HG03442 (cell line): ENCODE measurements at regions not wholly inside any gene's neighbourhood (a gene's known extent, or its start where the extent isn't known, plus 50 kb on each side); places are given as distances from the start of the nearest gene placed in this dataset.
A peak's percentile ranks its signal among the peaks of the same experiment; 100 is the strongest.

Source experiments
- ATAC-seq: cut with Tn5 transposase; IDR thresholded peaks from one replicate; pipeline ENCODE4 v1.9.1; 2021; ENCODE audit warnings: mild to moderate bottlenecking, moderate library complexity; ENCODE audit not compliant: unreplicated experiment

DNA sequence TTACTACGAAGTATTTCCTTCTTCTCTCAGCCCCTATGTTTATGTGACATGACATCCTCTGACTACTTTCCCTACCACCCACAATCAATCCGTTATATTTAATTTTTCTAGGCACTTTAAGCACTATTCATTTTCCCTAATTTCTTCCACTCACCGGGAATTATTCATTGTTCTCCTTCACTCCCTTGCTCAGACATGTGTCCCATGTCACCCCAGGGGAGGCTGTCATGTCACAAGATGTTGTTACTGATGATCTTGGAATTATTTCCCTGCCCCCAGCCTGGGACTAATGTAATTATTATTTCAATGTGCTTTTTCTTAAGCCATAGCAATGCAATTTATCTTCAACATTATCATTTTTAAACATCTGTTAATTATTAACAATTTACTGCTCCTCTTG is 317.2 kb downstream of the PHF14 start:
- ATAC-seq = no peak

DNA sequence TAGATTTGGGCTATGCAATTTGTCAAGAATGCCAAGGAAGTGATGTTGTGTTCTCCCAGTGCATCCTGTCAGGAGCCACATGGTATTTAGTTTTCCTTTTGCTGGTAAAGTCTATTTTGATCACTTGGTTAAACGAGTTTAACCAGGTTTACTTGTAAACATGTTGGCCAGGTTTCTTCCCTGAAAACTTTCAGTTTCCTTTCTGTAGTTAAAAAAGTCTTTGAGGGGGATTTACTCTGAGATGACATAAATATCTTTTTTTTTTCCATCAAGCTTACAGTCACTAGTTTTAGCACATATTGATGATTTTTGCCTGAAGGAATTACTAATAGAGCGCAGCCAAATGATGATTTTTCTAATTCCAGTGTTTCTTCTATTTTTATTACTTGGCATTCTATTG is 320.5 kb downstream of the PHF14 start:
- ATAC-seq = no peak

DNA sequence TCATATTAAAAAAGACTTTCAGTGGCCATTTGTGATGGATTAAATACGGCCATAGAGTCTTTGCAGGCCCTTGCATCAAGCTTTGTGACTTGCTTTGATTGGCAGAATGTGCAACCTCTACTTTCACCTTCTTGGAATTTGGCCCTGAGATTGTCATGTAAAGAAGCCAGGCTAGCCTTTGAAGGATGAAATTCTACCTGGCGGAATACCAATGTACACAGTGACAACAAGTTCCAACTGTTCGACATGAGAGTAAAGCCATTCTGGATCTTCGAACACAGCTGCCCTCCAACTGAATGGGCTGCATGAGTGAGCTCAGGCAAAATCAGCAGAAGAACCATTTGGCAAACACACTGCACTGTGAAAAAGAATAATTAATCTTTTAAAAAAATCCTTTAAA is 321.3 kb downstream of the PHF14 start:
- no peak for ATAC-seq

DNA sequence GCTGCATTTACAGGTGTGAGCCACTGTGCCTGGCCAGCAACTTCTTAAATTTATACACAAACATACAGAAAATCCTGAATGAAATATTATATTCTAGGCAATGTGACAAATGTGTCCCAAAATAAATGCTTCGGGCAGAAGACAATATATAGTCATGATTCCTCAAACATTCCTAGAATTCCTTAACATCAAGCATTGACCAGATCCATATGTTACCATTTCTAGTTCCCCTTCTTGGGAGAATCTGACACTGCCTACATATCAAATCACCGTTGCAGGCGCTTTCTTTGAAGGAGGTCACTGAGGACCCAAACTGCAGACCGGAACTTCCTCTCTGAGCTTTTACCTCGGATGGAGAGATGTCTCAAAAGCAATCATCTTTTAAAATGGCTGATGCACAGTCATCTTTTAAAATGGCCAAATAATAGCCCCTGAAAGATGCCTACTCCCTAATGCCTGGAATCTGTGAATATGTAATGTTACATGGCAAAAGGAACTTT is 323.5 kb downstream of the PHF14 start:
- no peak for ATAC-seq

DNA sequence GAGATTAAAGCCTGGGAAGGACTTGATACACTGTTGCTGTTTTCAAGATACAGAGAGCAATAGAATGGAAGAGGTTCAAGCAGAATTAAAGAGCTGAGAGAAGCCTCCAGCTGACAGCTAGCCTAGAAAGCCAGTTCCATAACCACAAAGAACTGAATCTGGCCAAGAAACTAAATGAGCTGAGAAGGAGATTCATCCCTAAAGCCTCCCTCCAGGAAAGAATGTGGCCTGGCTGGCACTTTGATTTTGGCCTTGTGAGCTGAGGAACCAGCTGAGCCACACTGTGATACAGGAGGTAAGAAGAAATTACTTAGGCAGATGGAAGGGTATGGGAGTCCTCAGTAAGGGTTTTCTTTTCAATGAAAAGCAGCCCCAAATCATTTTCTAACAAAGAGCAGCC is 324.1 kb downstream of the PHF14 start:
- no peak for ATAC-seq

DNA sequence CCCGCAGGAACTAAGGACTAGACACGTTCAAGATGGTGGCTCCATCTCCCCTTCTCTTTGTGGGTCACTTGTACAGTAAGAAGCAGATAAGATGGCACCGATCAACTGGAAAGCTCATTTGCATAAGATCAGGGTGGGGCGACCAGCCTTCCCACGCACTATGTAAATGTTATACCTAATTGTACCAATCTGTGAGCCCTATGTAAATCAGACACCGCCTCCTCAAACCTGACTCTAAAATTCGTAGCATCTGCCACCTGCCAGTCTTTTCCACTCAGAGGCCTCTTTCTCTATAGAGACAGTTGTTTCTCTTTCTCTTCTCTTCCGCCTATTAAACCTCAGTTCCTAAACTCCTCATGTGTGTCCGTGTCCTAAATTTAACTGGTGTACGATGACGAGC is 324.5 kb downstream of the PHF14 start:
- ATAC-seq = no peak

DNA sequence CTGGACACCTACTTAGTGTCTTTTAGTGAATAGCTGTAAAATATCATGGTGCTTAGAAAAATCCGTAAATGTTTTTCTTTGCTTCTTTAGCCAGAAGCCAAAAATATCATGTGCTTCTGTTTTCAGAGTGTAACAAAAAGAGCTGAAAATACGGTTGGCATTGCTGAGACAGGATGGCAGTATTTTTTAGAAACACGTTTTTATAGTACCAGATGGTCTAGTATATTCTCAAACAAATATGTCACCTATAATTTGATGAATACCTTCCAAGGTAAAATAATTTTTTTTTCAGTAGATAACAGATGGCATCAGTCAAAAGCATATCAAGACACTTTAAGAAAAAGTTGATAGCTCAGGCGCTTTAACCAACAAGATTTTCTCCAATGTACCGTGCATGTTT is 326.6 kb downstream of the PHF14 start:
- ATAC-seq = no peak

DNA sequence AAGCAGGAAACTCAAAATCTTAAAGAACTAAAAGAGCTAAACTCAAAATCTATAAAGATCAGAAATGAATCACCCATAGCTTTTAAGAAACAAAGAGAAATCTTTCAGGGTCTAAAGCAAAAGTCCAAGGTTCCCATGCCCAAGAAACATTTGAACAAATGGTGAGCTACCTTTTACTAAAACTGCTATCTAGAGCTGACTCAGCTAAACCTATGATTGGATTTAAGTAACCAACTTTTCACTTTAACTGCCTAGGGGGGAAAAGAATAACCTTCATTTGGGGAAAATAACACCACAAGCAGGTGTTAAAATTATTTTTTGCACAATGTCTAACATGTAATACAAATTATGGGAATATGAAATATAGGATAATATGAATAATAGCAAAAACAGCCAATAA is 328.4 kb downstream of the PHF14 start:
- ATAC-seq = no peak

DNA sequence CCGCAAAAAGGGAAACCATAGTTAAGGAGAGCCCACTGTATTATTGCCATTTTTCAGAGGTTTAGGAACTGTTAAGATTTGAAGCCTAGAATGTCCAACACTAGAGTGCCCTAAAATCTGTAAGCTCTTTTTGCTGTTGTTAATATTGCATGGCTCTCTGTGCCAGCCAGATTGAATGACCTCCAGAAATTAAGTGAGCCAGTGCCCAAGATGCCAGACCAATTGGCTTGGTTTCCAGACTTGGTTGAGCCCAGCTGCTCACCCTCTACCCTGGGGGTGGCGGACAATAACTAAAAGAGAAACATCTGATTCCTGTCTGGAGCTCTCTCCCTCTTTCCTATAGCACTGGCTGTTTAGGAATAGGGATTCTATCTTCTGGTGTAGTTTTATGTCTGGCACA is 340.1 kb downstream of the PHF14 start:
- ATAC-seq = no peak

DNA sequence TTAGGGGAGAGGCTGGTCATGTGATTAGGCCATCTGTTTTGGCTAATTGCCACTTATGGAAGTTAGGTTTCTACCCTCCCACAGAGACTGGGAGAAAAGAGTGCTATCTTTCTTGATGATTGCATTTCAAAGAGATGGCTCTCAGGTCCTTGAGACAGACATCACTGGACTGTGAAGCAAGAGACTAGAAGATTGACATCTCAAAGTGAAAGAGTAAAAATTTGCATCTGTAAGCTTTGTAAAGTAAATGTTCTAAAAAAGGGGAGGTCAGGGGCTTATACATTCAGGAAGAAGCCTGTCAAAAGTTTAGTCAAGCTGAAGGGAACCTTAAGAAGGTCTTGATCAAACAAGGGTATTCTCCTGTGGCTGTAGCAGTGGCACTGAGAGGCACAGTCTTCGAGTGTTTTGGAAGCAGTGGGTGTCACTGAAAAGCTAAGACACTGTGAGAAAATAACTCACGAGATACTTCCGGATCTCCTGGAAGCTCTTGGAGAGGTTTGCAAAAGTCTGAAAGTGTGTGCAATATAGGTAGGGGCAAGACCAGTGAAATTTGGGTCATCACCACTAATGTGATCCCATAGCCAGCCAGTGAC is 342.1 kb downstream of the PHF14 start:
- ATAC-seq = peak; percentile 49

DNA sequence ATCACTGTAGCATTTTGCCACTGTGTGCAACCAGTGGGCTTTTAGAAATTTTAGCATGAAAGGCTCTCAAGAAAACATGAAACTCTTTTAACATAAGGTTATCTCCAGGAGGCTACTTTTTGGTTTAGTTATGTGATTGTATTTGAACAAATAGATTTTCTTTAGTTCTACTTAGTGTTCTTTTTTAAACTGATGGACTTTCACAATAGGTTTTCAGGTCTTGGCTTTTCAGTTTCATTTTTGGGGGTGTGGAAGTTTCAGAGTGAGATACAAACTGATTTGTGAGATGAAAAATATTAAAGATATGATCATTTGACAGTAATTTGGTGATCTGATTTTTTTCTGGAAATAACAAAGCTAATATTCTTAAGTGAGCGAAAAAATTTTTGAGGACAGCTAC is 344.1 kb downstream of the PHF14 start:
- ATAC-seq = peak; percentile 34

DNA sequence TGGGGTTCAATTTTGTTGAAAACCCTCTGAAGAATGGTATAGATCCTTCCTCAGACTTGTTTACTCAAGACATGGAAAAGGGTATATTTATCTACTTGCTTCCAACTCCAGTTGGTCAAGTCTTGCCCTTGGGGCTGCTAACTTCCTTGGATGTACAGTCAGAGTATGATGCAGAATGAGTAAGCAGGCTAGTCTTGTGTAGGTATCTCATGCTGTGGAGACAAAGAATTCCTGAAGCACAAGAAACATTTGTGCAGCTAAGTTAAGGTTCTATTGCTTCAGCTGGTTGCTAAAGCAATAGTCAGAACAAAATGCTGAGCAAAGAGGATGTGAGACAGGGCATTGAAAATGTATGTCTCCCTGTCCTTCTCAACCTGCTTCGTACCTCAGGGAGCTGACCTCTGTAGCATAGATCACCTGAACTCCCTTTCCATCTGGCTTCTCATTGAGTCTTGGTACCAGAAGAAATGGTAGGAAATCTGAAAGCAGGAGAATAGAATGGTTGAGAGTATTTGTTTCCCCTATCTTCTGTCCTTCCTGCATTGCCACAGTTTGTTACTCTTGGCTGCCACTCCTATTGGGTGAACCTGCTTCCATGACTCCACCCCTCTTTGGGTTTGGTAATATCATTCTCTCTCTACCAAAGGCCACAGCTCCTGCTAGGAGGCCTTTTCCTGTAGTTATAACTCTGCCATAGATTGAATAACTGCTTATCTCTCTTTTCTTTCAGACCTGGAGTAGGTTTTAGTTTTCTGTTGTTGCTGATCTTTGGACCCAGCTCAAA is 346.0 kb downstream of the PHF14 start:
- ATAC-seq = no peak
